Psoas muscle (tissue), 7 donors: ENCODE measurements at regions not wholly inside any gene's neighbourhood (a gene's known extent, or its start where the extent isn't known, plus 50 kb on each side); places are given as distances from the start of the nearest gene placed in this dataset.

Experiments
- ATAC-seq, 4 donors: fragments of 200-7000 bp; cut with Tn5 transposase; one replicate each; pipeline ENCODE4 v1.9.1; 2020; ENCODE audit warnings: moderate library complexity in 3 of 4, mild to moderate bottlenecking in 2 of 4
- DNase-seq, 2 donors: peaks; one replicate each; pipeline ENCODE4 v3.0.0-alpha.2; 2020
- H3K27ac ChIP-seq: fragments of 200-600 bp; one replicate; pipeline ENCODE4 v1.8.0; 2022
- H3K27me3 ChIP-seq, 3 donors: fragments of 200-600 bp in 1 of 3; one replicate each; pipeline versions ENCODE4 v1.6.1 to v1.8.0; 2013 to 2022; ENCODE audit warnings: low read length in 2 of 3, mild to moderate bottlenecking in 2 of 3, moderate library complexity in 1 of 3; ENCODE audit not compliant: insufficient read depth in 3 of 3
- H3K36me3 ChIP-seq, 2 donors: fragments of 200-600 bp in 1 of 2; one replicate each; pipeline versions ENCODE4 v1.6.1 to v1.8.0; 2013 to 2022; ENCODE audit warnings: low read depth in 1 of 2, mild to moderate bottlenecking in 1 of 2, moderate library complexity in 1 of 2; ENCODE audit not compliant: insufficient read depth in 1 of 2
- H3K4me1 ChIP-seq: fragments of 200-600 bp; one replicate; pipeline ENCODE4 v1.8.0; 2022
- H3K4me3 ChIP-seq: fragments of 200-600 bp; one replicate; pipeline ENCODE4 v1.8.0; 2022; ENCODE audit warnings: mild to moderate bottlenecking
- H3K9me3 ChIP-seq: fragments of 200-600 bp; one replicate; pipeline ENCODE4 v1.8.0; 2022
- CTCF ChIP-seq: fragments of 200-600 bp; IDR thresholded peaks from one replicate; pipeline ENCODE4 v1.8.0; 2022; ENCODE audit warnings: antibody characterized with exemption
- WGBS, 3 donors: extraction: QIAGEN DNeasy Blood & Tissue Kit; methylation state at CpG; one replicate each; pipeline versions ENCODE4 v1.1.6 to v1.1.7; 2013; 5-methylcytosine and 5-hydroxymethylcytosine counted together
- intact Hi-C, 2 donors: fragments of 100-400 bp; cut with DNase I; formaldehyde crosslinking; loops; one replicate each; pipeline versions ENCODE4 v1.11.0 to v1.14.2; 2022
- donor health status: healthy with polysubstance abuse.
- donor health status: DM: no; HTN: no; CAD: no; lungs with moderate emphysema.
- donor health status: Bipolar disorder and iron deficiency.
- donor health status: healthy.
- donor health status: DM: yes; HTN: yes; CAD: no.
- donor health status: DM: no; HTN: no; CAD: no.
- donor health status: DM: yes; HTN: yes; CAD: no.

- H3K27ac ChIP-seq = no peak overlapping the region
- no peaks in the 10 kb centered on the region for H3K9me3 ChIP-seq
- no peak overlapping the region for H3K4me3 ChIP-seq
- peaks cover 11% of the 10 kb centered on the region for H3K4me1 ChIP-seq
- no peaks in the 10 kb centered on the region for H3K27me3 ChIP-seq
- DNase-seq (no peak), ATAC-seq (no peak)
- no peak for TF ChIP-seq CTCF
- no peaks in the 10 kb centered on the region for H3K36me3 ChIP-seq
- intact Hi-C loops = no loop called here
- WGBS, 3 donors = 58 to 68% (median 60%) methylated on average over 11 of the region's 11 CpGs
Observed at GRCh38 chr10:94052866-94053791, 59.4 kb downstream of the PLCE1 start.

- no peak overlapping the region for H3K4me3 ChIP-seq
- ATAC-seq = no peak
- intact Hi-C loops = no loop called here
- WGBS, 3 donors = 90 to 93% (median 93%) methylated on average over 3 of the region's 3 CpGs
- no peak for DNase-seq
- no peaks in the 10 kb centered on the region for H3K4me1 ChIP-seq
- H3K27me3 ChIP-seq = no peaks in the 10 kb centered on the region
- H3K9me3 ChIP-seq = no peaks in the 10 kb centered on the region
- no peaks in the 10 kb centered on the region for H3K36me3 ChIP-seq
- H3K27ac ChIP-seq = no peak overlapping the region
- TF ChIP-seq CTCF = no peak
Observed at GRCh38 chr10:94059178-94059883, 65.6 kb downstream of the PLCE1 start.

GRCh38 chr10:94061026-94061425 is 67.3 kb downstream of the PLCE1 start:
- ATAC-seq = no peak
- no peak overlapping the region for H3K27ac ChIP-seq
- WGBS, 3 donors = 92 to 98% (median 94%) methylated on average over 2 of the region's 2 CpGs
- intact Hi-C loops = loop anchor here in 1 of 2 donors (5.0 kb wide), 1 partner anchor 704 kb away; no protein-coding TSS in a partner anchor
- H3K4me3 ChIP-seq = no peak overlapping the region
- TF ChIP-seq CTCF = no peak
- DNase-seq = no peak
- H3K9me3 ChIP-seq = no peaks in the 10 kb centered on the region
- no peaks in the 10 kb centered on the region for H3K4me1 ChIP-seq
- no peaks in the 10 kb centered on the region for H3K36me3 ChIP-seq
- H3K27me3 ChIP-seq = no peaks in the 10 kb centered on the region

- no peak for TF ChIP-seq CTCF
- DNase-seq (no peak), ATAC-seq (no peak)
- Histone ChIP-seq H3K4me3 (no peak overlapping the region), H3K4me1 (no peaks in the 10 kb centered on the region), H3K36me3 (no peaks in the 10 kb centered on the region), H3K27me3 (no peaks in the 10 kb centered on the region), H3K9me3 (no peaks in the 10 kb centered on the region), H3K27ac (no peak overlapping the region)
- intact Hi-C loops = loop anchor here in 1 of 2 donors (5.0 kb wide), 1 partner anchor 705 kb away; no protein-coding TSS in a partner anchor
- WGBS, 3 donors = 92 to 96% (median 94%) methylated on average over 2 of the region's 2 CpGs
Observed at GRCh38 chr10:94062611-94063010, 68.9 kb downstream of the PLCE1 start.
